Gastrocnemius medialis (tissue), 4 donors: ENCODE measurements at regions not wholly inside any gene's neighbourhood (a gene's known extent, or its start where the extent isn't known, plus 50 kb on each side); places are given as distances from the start of the nearest gene placed in this dataset.

ENCODE experiments used
- ATAC-seq, 2 donors: fragments of 150-250 bp; one replicate each; pipeline ENCODE4 v1.9.1; 2016
- DNase-seq, 2 donors: peaks; one replicate each; pipeline ENCODE4 v3.0.0-alpha.2; 2019
- H3K27ac ChIP-seq, 4 donors: fragments of 200-600 bp; sonication (generic); 1 replicate in 1 of 4; 2 replicates in 3 of 4; pipeline ENCODE4 v1.5.1; 2016 to 2018; ENCODE audit warnings: mild to moderate bottlenecking in 2 of 4, moderate library complexity in 1 of 4
- H3K27me3 ChIP-seq, 3 donors: fragments of 200-600 bp; sonication (generic) in 2 of 3; 1 replicate in 1 of 3; 2 replicates in 2 of 3; pipeline versions ENCODE4 v1.5.1 to v1.6.0; 2016 to 2019; ENCODE audit warnings: mild to moderate bottlenecking in 1 of 3, moderate library complexity in 1 of 3
- H3K36me3 ChIP-seq, 2 donors: fragments of 200-600 bp; sonication (generic) in 1 of 2; one replicate each; pipeline ENCODE4 v1.5.1; 2017 to 2018
- H3K4me1 ChIP-seq, 2 donors: fragments of 200-600 bp; sonication (generic) in 1 of 2; one replicate each; pipeline ENCODE4 v1.5.1; 2016 to 2017; ENCODE audit warnings: mild to moderate bottlenecking in 2 of 2
- H3K4me3 ChIP-seq, 4 donors: fragments of 200-600 bp; sonication (generic) in 3 of 4; 1 replicate in 1 of 4; 2 replicates in 3 of 4; pipeline ENCODE4 v1.5.1; 2016 to 2019; ENCODE audit warnings: mild to moderate bottlenecking in 2 of 4
- H3K9me3 ChIP-seq, 3 donors: fragments of 200-600 bp; sonication (generic) in 2 of 3; 1 replicate in 1 of 3; 2 replicates in 2 of 3; pipeline ENCODE4 v1.5.1; 2016 to 2019
- CTCF ChIP-seq, 5 experiments: fragments of 450-650 bp in 3 of 5; fragments of 200-600 bp in 2 of 5; sonication (generic) in 2 of 5; IDR thresholded peaks in 4 of 5; conservative IDR thresholded peaks in 1 of 5; 1 replicate in 4 of 5; 2 replicates in 1 of 5; pipeline ENCODE4 v1.5.1; 2016 to 2019; ENCODE audit warnings: antibody characterized with exemption in 5 of 5, mild to moderate bottlenecking in 3 of 5, moderate library complexity in 3 of 5
- POLR2A ChIP-seq, 2 donors: fragments of 450-650 bp; IDR thresholded peaks; one replicate each; pipeline ENCODE4 v1.6.1; 2017; ENCODE audit warnings: antibody characterized with exemption in 2 of 2, mild to moderate bottlenecking in 2 of 2, moderate library complexity in 2 of 2
- in situ Hi-C, 4 donors: fragments of 200-750 bp; cut with MboI; loops; one replicate each; pipeline versions ENCODE4 v1.15.0 to v1.8.0; 2017; ENCODE audit warnings: low sequenced_read_pairs in 4 of 4
- intact Hi-C: fragments of 100-400 bp; cut with DNase I; formaldehyde crosslinking; loops from one replicate; pipeline ENCODE4 v1.15.1; 2023; ENCODE audit warnings: low total_unique reads

GRCh38 chrX:97728215-97728614, 844.5 kb downstream of the RPA4 start:
- no peak for TF ChIP-seq POLR2A (IDR thresholded peaks at IDR 0.05)
- no peak for TF ChIP-seq CTCF (IDR thresholded peaks at IDR 0.05 in 4 of 5, conservative IDR thresholded peaks at IDR 0.05 in 1 of 5)
- ATAC-seq, result no peak
- Histone ChIP-seq H3K4me1 (no peaks in the 10 kb centered on the region), H3K27me3 (peaks cover 0 to 3% (median 0%) of the 10 kb centered on the region in 3 donors), H3K4me3 (no peak overlapping the region), H3K27ac (no peak overlapping the region), H3K9me3 (no peaks in the 10 kb centered on the region), H3K36me3 (no peaks in the 10 kb centered on the region)
- no peak for DNase-seq
- intact Hi-C loops (no loop called here), in situ Hi-C loops (no loop called here)

- ATAC-seq, result no peak
- intact Hi-C loops, result no loop called here
- Histone ChIP-seq H3K27me3 (no peaks in the 10 kb centered on the region), H3K36me3 (no peaks in the 10 kb centered on the region), H3K4me3 (no peak overlapping the region), H3K9me3 (peaks cover 0 to 4% (median 0%) of the 10 kb centered on the region in 3 donors), H3K27ac (no peak overlapping the region), H3K4me1 (no peaks in the 10 kb centered on the region)
- in situ Hi-C loops, result no loop called here
- TF ChIP-seq CTCF (IDR thresholded peaks at IDR 0.05 in 4 of 5, conservative IDR thresholded peaks at IDR 0.05 in 1 of 5) (no peak), POLR2A (IDR thresholded peaks at IDR 0.05) (no peak)
- DNase-seq, result no peak
Observed at GRCh38 chrX:97740044-97740443, 856.3 kb downstream of the RPA4 start.

GRCh38 chrX:97740886-97741285, 857.2 kb downstream of the RPA4 start:
- in situ Hi-C loops (no loop called here), intact Hi-C loops (no loop called here)
- Histone ChIP-seq H3K36me3 (no peaks in the 10 kb centered on the region), H3K27ac (no peak overlapping the region), H3K27me3 (no peaks in the 10 kb centered on the region), H3K4me1 (no peaks in the 10 kb centered on the region), H3K4me3 (no peak overlapping the region), H3K9me3 (peaks cover 0 to 4% (median 0%) of the 10 kb centered on the region in 3 donors)
- ATAC-seq (no peak), DNase-seq (no peak)
- no peak for TF ChIP-seq POLR2A (IDR thresholded peaks at IDR 0.05)
- no peak for TF ChIP-seq CTCF (IDR thresholded peaks at IDR 0.05 in 4 of 5, conservative IDR thresholded peaks at IDR 0.05 in 1 of 5)

GRCh38 chrX:97743014-97743413, 859.3 kb downstream of the RPA4 start:
- no peak overlapping the region for H3K27ac ChIP-seq
- no peaks in the 10 kb centered on the region for H3K36me3 ChIP-seq
- no peaks in the 10 kb centered on the region for H3K27me3 ChIP-seq
- DNase-seq (no peak), ATAC-seq (no peak)
- intact Hi-C loops, result no loop called here
- H3K9me3 ChIP-seq, result no peaks in the 10 kb centered on the region
- H3K4me3 ChIP-seq, result no peak overlapping the region
- TF ChIP-seq POLR2A (IDR thresholded peaks at IDR 0.05), result no peak
- TF ChIP-seq CTCF (IDR thresholded peaks at IDR 0.05 in 4 of 5, conservative IDR thresholded peaks at IDR 0.05 in 1 of 5), result peak in 1 of 5 experiments; percentile 12
- in situ Hi-C loops, result no loop called here
- H3K4me1 ChIP-seq, result no peaks in the 10 kb centered on the region

GRCh38 chrX:97747346-97747745, 863.6 kb downstream of the RPA4 start:
- in situ Hi-C loops (no loop called here), intact Hi-C loops (no loop called here)
- no peak for ATAC-seq

More at GRCh38 chrX:97747346-97747745, 863.6 kb downstream of the RPA4 start:
- no peaks in the 10 kb centered on the region for H3K9me3 ChIP-seq
- H3K4me3 ChIP-seq, result no peak overlapping the region
- H3K27ac ChIP-seq, result no peak overlapping the region
- H3K36me3 ChIP-seq, result no peaks in the 10 kb centered on the region
- no peak for DNase-seq
- no peaks in the 10 kb centered on the region for H3K4me1 ChIP-seq
- TF ChIP-seq POLR2A (IDR thresholded peaks at IDR 0.05), result no peak
- TF ChIP-seq CTCF (IDR thresholded peaks at IDR 0.05 in 4 of 5, conservative IDR thresholded peaks at IDR 0.05 in 1 of 5), result no peak
- H3K27me3 ChIP-seq, result no peaks in the 10 kb centered on the region
